IMR-90 (cell line): ENCODE measurements at regions not wholly inside any gene's neighbourhood (a gene's known extent, or its start where the extent isn't known, plus 50 kb on each side); places are given as distances from the start of the nearest gene placed in this dataset.
A peak's percentile ranks its signal among the peaks of the same experiment; 100 is the strongest.

Experiments
- ATAC-seq: fragments of 200-7000 bp; cut with Tn5 transposase; 2 replicates; pipeline ENCODE4 v1.9.1; 2020; ENCODE audit warnings: low read depth, mild to moderate bottlenecking, moderate library complexity
- BruUV-seq: library from RNA; stranded (reverse); fragments of 400-500 nt; replicated peaks from 2 replicates; lab custom pipeline; 2021; lab: Mats Ljungman, UMichigan
- CTCF ChIA-PET: fragments of 300-600 bp; formaldehyde crosslinking; extraction: SDS; loops from one replicate; lab custom pipeline; 2021; ENCODE audit warnings: antibody characterized with exemption; lab: Yijun Ruan, JAX
- POLR2A ChIA-PET: fragments of 300-600 bp; sonication (Branson Sonifier 250); formaldehyde crosslinking; loops from one replicate; lab custom pipeline; 2022; ENCODE audit warnings: antibody characterized with exemption; ENCODE audit not compliant: unreplicated experiment; lab: Charles Lee
- DNase-seq: peaks from one replicate; pipeline ENCODE4 v3.0.0; 2013
- H2AFZ ChIP-seq: replicated peaks from 2 replicates; pipeline ENCODE3; 2013; ENCODE audit warnings: low read length, mild to moderate bottlenecking; ENCODE audit not compliant: poor library complexity
- H2AK5ac ChIP-seq: 2 replicates; pipeline ENCODE4 v1.6.1; 2013; ENCODE audit warnings: low read depth, low read length, inconsistent platforms
- H2AK9ac ChIP-seq: replicated peaks from 2 replicates; pipeline ENCODE3; 2013; ENCODE audit warnings: mild to moderate bottlenecking, low read depth, low read length, moderate library complexity; ENCODE audit not compliant: poor library complexity
- H2BK120ac ChIP-seq: 2 replicates; pipeline ENCODE4 v1.6.1; 2013; ENCODE audit warnings: low read depth, low read length, inconsistent platforms
- H2BK15ac ChIP-seq: 3 replicates; pipeline ENCODE4 v1.6.1; 2013; ENCODE audit warnings: low read depth, low read length, inconsistent platforms
- H2BK20ac ChIP-seq: 2 replicates; pipeline ENCODE4 v1.6.1; 2013; ENCODE audit warnings: low read depth, mild to moderate bottlenecking, inconsistent platforms, low read length, moderate library complexity
- H2BK5ac ChIP-seq: 2 replicates; pipeline ENCODE4 v1.6.1; 2013; ENCODE audit warnings: mild to moderate bottlenecking, low read depth, low read length, inconsistent platforms; ENCODE audit not compliant: poor library complexity, severe bottlenecking
- H3K14ac ChIP-seq: replicated peaks from 2 replicates; pipeline ENCODE4 v1.6.1; 2013; ENCODE audit warnings: low read depth, low read length, inconsistent platforms
- H3K18ac ChIP-seq: 2 replicates; pipeline ENCODE4 v1.6.1; 2013; ENCODE audit warnings: low read depth, low read length, control low read depth
- H3K23ac ChIP-seq: 2 replicates; pipeline ENCODE4 v1.6.1; 2013; ENCODE audit warnings: low read depth, low read length, inconsistent platforms
- H3K27ac ChIP-seq: 2 replicates; pipeline ENCODE4 v1.5.1; 2013; ENCODE audit warnings: mild to moderate bottlenecking, control low read depth, low read length; ENCODE audit not compliant: insufficient read depth
- H3K27me3 ChIP-seq: 2 replicates; pipeline ENCODE4 v1.6.1; 2013; ENCODE audit warnings: low read length; ENCODE audit not compliant: control insufficient read depth, insufficient read depth
- H3K36me3 ChIP-seq: 2 replicates; pipeline ENCODE4 v1.6.1; 2013; ENCODE audit warnings: low read length, mixed read lengths; ENCODE audit not compliant: control insufficient read depth, insufficient read depth
- H3K4ac ChIP-seq: 2 replicates; pipeline ENCODE4 v1.6.1; 2013; ENCODE audit warnings: low read depth, low read length, inconsistent platforms
- H3K4me1 ChIP-seq: 2 replicates; pipeline ENCODE4 v1.6.1; 2013; ENCODE audit warnings: low read length, mixed read lengths; ENCODE audit not compliant: control insufficient read depth, insufficient read depth
- H3K4me2 ChIP-seq: 2 replicates; pipeline ENCODE4 v1.6.1; 2013; ENCODE audit warnings: low read depth, mild to moderate bottlenecking, control low read depth, low read length, moderate library complexity
- H3K4me3 ChIP-seq: 2 replicates; pipeline ENCODE4 v1.5.1; 2013; ENCODE audit warnings: low read depth, mild to moderate bottlenecking, control low read depth, low read length, moderate library complexity; ENCODE audit not compliant: insufficient read depth
- H3K56ac ChIP-seq: 2 replicates; pipeline ENCODE4 v1.6.1; 2013; ENCODE audit warnings: low read length, inconsistent platforms; ENCODE audit not compliant: insufficient read depth; ENCODE audit errors: extremely low read depth
- H3K79me1 ChIP-seq, 2 experiments: 2 replicates each; pipeline ENCODE4 v1.6.1; 2013; ENCODE audit warnings: low read length in 2 of 2, inconsistent platforms in 1 of 2, low read depth in 1 of 2
- H3K9ac ChIP-seq: 2 replicates; pipeline ENCODE4 v1.6.1; 2013; ENCODE audit warnings: low read depth, low read length, control low read depth
- H3K9me1 ChIP-seq: 2 replicates; pipeline ENCODE4 v1.6.1; 2013; ENCODE audit warnings: low read length, inconsistent platforms; ENCODE audit not compliant: insufficient read depth
- H3K9me3 ChIP-seq: 2 replicates; pipeline ENCODE4 v1.6.1; 2013; ENCODE audit warnings: low read length; ENCODE audit not compliant: control insufficient read depth, insufficient read depth
- H4K20me1 ChIP-seq: 2 replicates; pipeline ENCODE4 v1.6.1; 2013; ENCODE audit warnings: low read length, inconsistent platforms; ENCODE audit not compliant: insufficient read depth
- H4K5ac ChIP-seq: 2 replicates; pipeline ENCODE4 v1.6.1; 2013; ENCODE audit warnings: mild to moderate bottlenecking, low read depth, low read length, control low read depth
- H4K8ac ChIP-seq, 2 experiments: 2 replicates each; pipeline ENCODE4 v1.6.1; 2013; ENCODE audit warnings: low read depth in 2 of 2, low read length in 2 of 2, control low read depth in 1 of 2, inconsistent platforms in 1 of 2
- H4K91ac ChIP-seq: 2 replicates; pipeline ENCODE4 v1.6.1; 2013; ENCODE audit warnings: low read depth, low read length, inconsistent platforms; ENCODE audit not compliant: insufficient read depth
- CEBPB ChIP-seq: IDR thresholded peaks from 2 replicates; pipeline ENCODE4 v1.6.1; 2012; ENCODE audit warnings: low read depth, low read length, improper control_type of control experiment
- CHD1 ChIP-seq: IDR thresholded peaks from 2 replicates; pipeline ENCODE4 v1.6.1; 2012; ENCODE audit warnings: low read depth, low read length, improper control_type of control experiment
- POLR2A ChIP-seq: IDR thresholded peaks from 2 replicates; pipeline ENCODE4 v1.6.1; 2012; ENCODE audit warnings: mild to moderate bottlenecking, low read depth, low read length
- RAD21 ChIP-seq: IDR thresholded peaks from 2 replicates; pipeline ENCODE4 v1.6.1; 2012; ENCODE audit warnings: low read length, improper control_type of control experiment
- WGBS, 2 experiments: methylation state at CpG; one replicate each; pipeline versions ENCODE4 v1.1.5 to v1.1.7; 2013; ENCODE audit warnings: missing lambda C conversion rate in 2 of 2; ENCODE audit not compliant: insufficient read length in 1 of 2; ENCODE audit errors: extremely low coverage in 2 of 2; 5-methylcytosine and 5-hydroxymethylcytosine counted together
- dilution Hi-C: fragments of 300-500 bp; cut with HindIII; formaldehyde crosslinking; loops from one replicate; pipeline ENCODE4 v1.14.3; 2018; ENCODE audit warnings: low sequenced_read_pairs; ENCODE audit not compliant: unreplicated experiment
- in situ Hi-C: fragments of 300-500 bp; cut with MboI; formaldehyde crosslinking; loops from 3 replicates; pipeline ENCODE4 v1.14.3; 2019; ENCODE audit warnings: low sequenced_read_pairs, inconsistent platforms, mixed read lengths
- intact Hi-C: fragments of 100-400 bp; cut with micrococcal nuclease; formaldehyde crosslinking; loops from 2 replicates; pipeline ENCODE4 v1.10.0; 2022

- Histone ChIP-seq H3K27me3 (no peaks in the 10 kb centered on the region), H3K18ac (no peak overlapping the region), H2AFZ (no peak overlapping the region), H2BK5ac (no peak overlapping the region), H2BK20ac (no peak overlapping the region), H3K9me3 (0 out of 2 replicates have a peak, but pooled peaks cover 3% of the 10 kb centered on the region), H3K4me2 (no peak overlapping the region), H3K23ac (no peak overlapping the region), H3K4me1 (no peaks in the 10 kb centered on the region), H2BK15ac (no peak overlapping the region), H2AK9ac (no peak overlapping the region), H4K20me1 (no peaks in the 10 kb centered on the region), H4K5ac (no peak overlapping the region), H3K9ac (no peak overlapping the region), H4K8ac (no peak overlapping the region), H3K56ac (no peak overlapping the region), H3K79me1 (no peaks in the 10 kb centered on the region), H2AK5ac (no peak overlapping the region), H3K27ac (no peak overlapping the region), H3K9me1 (no peaks in the 10 kb centered on the region), H3K4ac (no peak overlapping the region), H3K4me3 (no peak overlapping the region), H3K14ac (no peak overlapping the region), H3K36me3 (no peaks in the 10 kb centered on the region), H4K91ac (no peak overlapping the region), H2BK120ac (no peak overlapping the region)
- intact Hi-C loops = no loop called here
- BruUV-seq = no TSS peak
- dilution Hi-C loops = no loop called here
- ATAC-seq (no peak), DNase-seq (no peak)
- ChIA-PET CTCF (no interaction called here), POLR2A (no interaction called here)
- in situ Hi-C loops = no loop called here
- no CpG with 5 or more reads among the region's 6 CpGs for WGBS, 2 experiments
- TF ChIP-seq CHD1 (no peak), CEBPB (peak; percentile 61), RAD21 (no peak), POLR2A (no peak)
These were observed 396.7 kb downstream of the HACE1 start for GRCh38 chr6:104462811-104463599.
